ENCODE measurements at regions not wholly inside any gene's neighbourhood (a gene's known extent, or its start where the extent isn't known, plus 50 kb on each side); places are given as distances from the start of the nearest gene placed in this dataset.

DNA sequence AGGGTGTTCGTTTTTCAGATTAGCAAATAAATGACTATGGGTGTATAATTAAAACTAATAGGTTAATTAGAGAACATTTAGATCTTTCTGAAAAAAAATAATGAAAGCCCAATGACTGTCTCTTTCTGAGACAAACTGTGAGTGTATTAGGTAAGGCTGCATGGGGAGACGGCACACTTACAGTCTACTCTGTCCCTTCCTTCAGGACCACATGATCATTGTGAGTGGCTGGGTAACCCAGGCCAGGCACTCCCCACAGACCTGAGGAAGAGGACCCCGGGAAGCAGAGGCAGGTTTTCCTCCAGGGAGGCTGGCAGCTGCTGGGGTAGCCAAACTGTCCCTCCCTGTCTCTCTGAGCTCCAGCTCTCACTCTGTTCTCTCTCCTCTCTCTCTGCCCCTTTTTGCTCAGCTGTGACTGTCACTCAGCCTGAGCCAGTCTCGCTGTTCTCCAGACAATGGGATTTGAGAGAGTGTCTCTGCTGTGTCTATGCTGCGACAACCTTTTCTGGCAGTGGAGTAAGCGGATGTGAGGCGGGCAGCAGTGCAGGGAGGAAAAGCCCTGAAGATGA lies 83.1 kb upstream of the NCAM1 start:
- peak; percentile 61 for DNase-seq

DNA sequence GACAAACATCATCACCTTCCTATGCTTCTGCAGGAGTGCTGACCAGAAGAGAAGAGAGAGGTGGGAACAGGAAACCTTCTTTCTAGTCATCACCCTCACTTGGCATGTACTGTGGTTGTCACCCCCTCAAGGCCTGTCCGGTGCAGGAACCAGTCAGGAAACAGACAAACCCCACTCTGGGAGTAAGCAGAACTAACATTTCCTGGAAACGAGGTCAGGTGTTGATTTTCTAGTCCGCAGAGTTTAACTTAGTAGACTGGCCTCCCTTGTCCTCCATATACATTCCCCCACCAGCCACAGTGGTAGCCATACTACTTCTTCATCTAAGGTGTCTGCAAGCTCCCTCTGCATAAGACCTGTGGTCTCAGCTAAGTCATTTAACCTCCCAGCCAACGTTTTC lies 80.7 kb upstream of the NCAM1 start:
- DNase-seq: no peak

DNA sequence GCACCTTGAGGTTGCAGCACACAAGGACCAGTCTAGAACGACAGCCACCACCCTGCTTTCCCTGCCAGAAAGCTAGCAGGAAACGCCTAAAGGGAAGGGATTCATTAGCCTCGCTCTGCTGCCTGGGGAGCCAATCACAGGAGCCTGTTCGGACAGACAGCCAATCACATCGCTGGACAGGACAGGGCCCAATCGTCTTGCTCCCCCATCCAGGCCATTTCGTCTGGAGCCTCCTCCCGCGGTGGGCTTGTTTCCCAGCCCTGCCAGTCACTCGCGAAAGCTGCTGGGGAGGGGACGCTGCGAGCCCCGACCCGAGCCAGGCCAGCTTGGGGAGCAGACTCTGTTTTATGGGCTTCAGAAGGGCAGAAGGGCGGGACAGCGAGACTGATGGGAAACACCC lies 79.8 kb upstream of the NCAM1 start:
- DNase-seq: peak; percentile 93

DNA sequence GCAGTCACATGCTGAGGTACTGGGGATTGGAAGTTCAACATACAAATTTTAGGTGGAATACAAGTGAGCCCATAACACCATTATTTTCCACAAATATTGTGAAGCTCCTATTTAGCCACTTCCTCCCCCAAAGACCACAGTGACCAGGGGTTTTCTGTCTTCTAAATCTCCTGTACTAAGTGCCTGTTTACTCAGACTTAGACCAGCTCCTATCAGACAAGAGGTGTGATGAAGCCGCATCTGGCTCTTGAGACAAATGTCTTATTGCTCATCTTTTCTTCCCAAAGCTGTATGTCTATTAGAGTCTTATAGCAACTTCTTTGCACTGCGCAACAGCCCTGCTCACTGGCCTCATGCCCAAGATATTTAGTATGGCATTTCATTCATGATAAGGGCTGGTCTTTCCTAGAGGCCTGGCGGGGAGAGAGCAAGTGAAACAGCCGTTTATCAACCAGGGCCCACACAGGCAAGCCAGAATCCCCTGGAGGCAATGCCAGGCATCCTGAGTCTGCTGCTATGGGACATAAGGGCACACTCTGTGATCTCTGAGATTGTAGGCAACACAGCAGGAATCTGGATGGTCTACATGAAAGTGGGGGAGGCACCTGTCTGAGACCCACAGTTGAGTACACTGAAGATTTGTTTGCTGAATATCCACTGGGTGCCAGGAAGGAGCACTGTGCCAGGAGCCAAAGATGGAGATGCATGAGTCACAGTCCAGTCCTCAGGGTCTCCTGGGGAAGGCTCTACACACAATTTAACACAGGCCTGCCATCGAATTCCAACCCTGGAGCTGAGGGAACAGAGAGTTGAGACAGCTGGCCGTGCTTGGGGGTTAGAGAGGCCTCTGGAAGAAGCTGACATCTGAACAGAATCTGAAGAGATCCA lies 78.5 kb upstream of the NCAM1 start:
- no peak for DNase-seq

DNA sequence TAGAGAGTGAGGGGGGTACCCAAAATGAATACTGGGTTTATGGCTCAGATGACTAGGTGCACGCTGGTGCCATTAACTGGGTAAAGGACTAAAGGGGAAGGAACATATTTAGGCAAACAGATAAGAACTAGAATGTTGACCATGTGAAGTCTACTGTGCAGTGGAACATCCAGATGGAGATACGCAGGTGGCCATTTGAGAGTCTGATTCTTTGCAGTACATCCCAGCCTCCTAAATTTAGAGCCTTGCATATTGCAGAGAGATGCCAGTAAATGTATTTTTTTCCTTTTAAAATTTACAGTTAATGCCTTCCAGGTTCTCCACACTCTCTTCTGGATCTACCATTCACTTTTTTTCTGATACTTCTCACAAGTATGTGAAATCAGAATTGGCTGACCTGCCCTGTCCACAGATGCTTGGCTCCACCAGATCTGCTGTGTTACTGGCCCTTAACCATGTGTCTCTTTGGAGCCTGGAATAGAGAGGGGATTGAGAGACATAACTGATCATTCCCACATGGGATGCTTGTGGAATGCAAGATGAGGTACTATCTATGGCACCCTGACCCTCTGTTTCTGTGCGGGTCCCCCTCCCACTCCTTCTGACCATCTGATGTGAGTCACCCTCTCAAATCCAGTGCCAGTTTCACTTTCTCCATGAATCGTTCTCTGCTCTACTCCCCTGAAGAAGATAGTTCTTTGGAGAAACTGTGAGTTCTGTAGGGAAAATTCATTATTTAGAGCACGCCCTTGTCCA lies 77.0 kb upstream of the NCAM1 start:
- no peak for DNase-seq

DNA sequence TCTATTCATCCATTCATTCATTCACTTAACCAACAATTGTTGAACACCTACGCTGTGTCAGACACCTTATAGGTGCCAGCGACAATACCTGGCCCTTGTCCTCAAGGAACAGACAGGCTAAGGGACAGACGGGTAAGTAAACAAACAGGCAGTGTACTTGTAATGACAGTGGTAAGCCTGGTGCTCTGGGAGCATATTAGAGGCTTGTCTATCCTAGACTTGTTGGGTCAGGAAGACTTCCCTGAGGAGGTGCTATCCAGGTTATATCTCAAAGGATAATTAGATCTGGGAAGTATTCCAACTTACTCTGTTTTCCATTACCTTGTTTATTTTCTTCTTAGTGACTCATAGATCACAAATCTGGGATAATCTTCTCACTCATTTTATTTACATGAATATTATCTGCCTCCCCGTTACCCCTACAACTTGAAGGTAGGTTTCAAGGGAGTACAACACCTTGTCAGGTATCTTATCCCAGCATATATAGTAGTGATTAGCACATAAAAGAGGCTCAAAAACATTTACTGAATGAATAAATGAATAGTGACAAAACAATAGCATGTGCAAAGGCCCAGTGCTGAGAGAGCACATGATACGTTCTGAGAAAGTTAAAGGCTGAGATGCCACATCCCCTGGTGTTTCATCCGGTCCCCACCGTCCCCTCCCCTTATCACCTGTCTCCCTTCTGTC lies 75.3 kb upstream of the NCAM1 start:
- DNase-seq: no peak

DNA sequence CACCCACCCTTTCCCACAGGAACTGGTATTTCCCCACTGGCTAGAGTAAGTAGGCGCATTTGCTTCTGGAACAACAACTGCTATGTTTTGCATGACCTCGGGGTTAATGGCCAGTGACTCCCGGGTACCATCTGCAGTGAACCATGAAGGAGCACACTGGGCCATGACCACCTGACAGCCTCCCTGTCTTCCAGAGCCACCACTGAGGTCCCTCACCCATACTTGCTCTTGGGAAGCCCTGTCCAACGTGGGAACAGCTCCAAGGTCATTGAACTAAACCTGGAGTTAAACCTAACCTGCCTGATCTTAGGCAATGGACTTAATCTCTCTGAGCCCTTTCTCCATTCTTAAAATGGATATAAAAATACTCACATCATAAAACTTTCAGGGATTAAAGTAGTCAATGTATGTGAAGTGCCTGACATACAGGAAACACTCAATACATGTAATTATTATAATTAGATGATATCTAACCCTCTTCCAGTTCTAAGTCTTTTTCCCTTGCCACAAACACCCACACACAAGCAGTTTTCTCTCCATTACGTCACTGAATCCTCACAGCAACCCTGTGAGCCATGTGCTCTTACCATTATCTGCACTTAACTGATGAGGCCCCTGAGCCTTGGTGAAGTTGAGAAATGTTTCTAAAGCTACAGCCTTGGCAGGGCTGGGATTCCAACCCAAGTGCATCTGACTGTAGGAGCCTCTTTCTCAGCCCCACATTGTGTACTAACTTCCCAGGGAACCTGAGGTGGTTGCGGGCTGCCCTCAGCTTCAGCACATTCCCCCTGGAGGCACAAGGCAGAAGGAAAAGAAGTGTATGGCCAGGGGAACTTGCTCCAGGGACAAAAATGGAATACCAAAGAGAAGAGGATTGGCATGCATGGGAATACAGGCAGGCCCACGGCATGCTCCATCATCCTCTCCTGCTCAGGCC lies 74.5 kb upstream of the NCAM1 start:
- DNase-seq: no peak

DNA sequence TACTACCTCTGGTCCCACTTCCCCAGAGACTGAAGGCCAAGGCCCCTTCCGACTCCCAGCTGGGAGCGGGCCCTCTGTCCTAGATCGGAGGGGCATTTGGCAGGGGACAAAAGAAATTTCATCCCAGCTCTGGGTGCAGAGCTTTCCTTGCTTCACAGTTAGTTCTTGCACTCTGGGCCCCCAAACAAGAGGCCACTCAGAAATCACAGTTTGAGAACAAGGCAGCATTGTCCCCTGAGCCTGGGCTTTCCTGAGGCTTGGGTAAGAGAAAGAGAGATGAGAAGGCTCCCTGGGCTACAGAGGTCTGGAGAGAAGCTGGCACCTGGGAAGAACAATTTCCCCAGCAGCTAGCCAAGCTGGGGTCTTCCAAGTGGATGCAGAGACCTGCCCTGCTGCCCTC lies 71.8 kb upstream of the NCAM1 start:
- DNase-seq: no peak

DNA sequence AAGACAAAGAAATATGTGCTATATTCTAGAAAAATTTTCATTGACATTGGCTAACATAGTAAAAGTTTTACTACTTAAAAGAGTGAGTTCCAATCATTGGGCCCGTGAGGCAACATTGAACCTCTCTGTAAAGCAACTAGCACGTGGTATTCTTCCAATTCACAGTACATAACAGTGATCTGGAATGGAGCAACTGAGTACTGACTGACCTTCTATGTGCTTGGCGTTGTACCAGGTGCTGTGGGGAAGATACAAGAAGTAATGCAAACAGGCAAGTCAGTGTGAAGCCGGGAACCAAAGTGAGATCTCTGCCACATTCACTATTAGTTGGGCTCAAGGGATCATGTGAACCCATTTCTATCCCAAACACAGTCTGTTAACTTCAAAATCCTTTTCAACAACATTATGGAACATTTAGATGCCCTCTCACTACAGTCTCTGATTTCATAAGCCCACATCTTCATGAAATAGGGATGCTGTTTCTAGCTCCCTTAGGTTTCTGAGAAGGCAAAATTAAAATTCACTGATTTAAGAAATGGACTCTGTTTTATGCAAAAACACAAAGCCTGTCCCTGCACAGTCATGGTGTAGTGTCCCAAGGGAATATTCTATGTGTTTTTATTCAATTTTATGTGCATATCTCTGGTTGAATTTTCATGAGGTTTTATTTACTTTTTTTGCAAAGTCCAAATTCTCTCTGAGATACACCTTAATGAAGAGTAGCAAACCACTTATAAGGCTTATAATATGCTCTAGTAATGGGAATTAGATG lies 61.8 kb upstream of the NCAM1 start:
- no peak for DNase-seq

DNA sequence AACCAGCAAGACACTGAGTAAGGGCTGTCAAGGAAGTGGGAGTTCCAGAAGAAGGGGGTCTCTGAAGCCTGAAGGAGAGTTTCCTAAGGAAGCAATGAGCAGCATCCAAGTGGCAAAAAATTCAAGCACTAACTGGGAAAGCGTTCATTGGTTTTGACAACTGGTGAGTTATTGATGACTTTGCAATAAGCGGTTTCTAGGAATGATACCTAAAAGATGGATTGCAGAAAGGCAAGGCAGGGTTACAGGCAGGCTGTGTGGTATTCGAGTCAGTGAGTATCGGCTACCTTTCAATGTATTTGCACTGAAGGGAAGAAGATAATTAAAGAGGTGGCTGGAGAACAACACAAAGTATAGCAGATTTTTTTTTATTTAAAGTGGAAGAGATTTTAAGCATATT lies 59.3 kb upstream of the NCAM1 start:
- DNase-seq: no peak

DNA sequence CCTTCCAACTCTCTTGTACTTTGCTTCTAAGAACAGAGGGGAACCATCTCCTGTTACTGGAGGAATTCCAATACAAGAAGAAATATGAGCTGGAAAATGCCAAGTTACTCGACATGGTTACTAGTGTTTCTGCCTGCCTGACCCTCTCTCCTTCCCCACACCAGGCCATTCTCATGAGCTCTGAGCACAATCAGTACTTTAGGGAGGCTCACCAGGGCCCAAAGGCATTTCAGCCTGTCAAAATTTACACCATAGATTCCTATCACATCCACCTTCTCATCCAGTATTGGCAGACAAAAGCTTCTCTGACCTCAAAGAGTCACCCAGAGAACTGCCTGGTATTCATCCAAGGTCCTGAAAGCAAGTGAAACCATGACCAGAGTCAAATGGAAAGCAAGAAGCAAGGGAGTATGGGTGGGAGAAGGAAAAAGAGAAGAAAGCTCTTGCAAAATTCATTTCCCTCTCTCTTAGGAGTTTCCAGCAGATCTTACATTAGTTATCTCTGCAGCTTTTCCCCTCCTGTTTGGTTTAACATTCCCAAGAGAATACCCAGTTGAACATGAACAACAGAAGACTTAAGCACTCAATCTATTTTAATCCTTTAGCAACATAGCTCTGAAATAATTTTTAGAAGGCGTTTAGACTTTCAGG lies 58.7 kb upstream of the NCAM1 start:
- no peak for DNase-seq

DNA sequence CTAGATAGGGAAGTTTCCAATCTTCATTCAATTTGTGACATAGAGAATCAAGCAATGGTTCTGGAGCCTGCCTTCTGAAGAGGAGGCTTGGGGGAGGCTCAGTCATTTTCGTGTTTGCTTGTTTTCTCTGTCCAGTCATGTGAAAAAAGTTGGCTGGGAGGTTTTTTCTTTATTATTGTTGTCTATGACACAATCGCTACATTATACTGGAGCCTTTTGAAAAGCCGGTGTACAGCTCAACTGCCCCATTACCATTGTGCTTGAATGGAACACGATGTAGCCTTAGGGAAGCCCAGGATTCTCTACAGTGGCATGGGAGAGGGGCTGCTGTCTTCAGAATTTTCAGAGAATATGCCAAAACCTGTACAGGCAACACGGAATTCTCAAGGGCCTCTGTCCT lies 57.9 kb upstream of the NCAM1 start:
- DNase-seq: no peak

DNA sequence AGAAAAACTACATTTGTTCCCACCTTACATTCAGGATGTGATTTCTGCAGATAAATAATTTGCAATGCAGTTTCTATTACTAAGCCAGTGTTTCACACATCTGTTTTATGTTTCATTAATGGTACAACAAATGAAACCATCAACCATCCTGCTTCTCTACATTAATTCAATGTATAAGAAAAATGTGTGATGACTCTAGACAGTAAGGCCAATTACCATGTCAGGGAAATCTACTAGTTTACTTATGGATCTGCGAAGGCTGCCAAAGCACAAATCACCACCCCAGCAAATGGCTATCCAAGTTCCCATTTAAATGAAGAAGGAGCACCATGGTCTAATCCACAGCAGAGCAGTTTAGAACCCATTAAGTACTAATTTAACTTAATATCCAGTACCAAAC lies 50.1 kb upstream of the NCAM1 start:
- DNase-seq: no peak

Measured in NCI-H146 (cell line).